SU-DHL-6 (cell line): ENCODE measurements at regions not wholly inside any gene's neighbourhood (a gene's known extent, or its start where the extent isn't known, plus 50 kb on each side); places are given as distances from the start of the nearest gene placed in this dataset.

Experiments used
- H2AFZ ChIP-seq: fragments of 200-600 bp; sonication (generic); 2 replicates; pipeline ENCODE4 v1.6.1; 2014; ENCODE audit warnings: low read depth, mild to moderate bottlenecking, moderate library complexity, mixed read lengths, antibody characterized with exemption, low read length; ENCODE audit not compliant: severe bottlenecking
- H3F3A ChIP-seq: fragments of 200-600 bp; shearing (Covaris generic); 2 replicates; pipeline ENCODE4 v1.6.0; 2016; ENCODE audit warnings: antibody characterized with exemption, mild to moderate bottlenecking; ENCODE audit not compliant: insufficient read depth
- H3K27ac ChIP-seq: fragments of 200-600 bp; sonication (generic); 2 replicates; pipeline ENCODE4 v1.5.1; 2016; ENCODE audit warnings: low read depth, mild to moderate bottlenecking, low read length, moderate library complexity, mixed read lengths
- H3K27me3 ChIP-seq: fragments of 200-600 bp; sonication (generic), shearing (Covaris generic); 2 replicates; pipeline ENCODE4 v1.6.0; 2014; ENCODE audit warnings: mild to moderate bottlenecking, low read length
- H3K36me3 ChIP-seq: fragments of 200-600 bp; sonication (generic); 2 replicates; pipeline ENCODE4 v1.6.1; 2014; ENCODE audit warnings: mild to moderate bottlenecking, low read length, mixed read lengths
- H3K4me2 ChIP-seq: fragments of 300-600, 200-600 bp; shearing (Covaris generic), sonication (generic); 2 replicates; pipeline ENCODE4 v1.6.0; 2014; ENCODE audit warnings: low read length, low read depth, mild to moderate bottlenecking; ENCODE audit not compliant: poor library complexity, severe bottlenecking
- H3K4me3 ChIP-seq: fragments of 200-600 bp; sonication (generic); 2 replicates; pipeline ENCODE4 v1.5.1; 2014; ENCODE audit warnings: antibody characterized with exemption, low read length, mild to moderate bottlenecking, mixed read lengths; ENCODE audit not compliant: insufficient read depth, poor library complexity, severe bottlenecking
- H3K79me2 ChIP-seq: fragments of 200-600 bp; sonication (generic); 2 replicates; pipeline ENCODE4 v1.6.1; 2014; ENCODE audit warnings: mild to moderate bottlenecking, low read length, moderate library complexity; ENCODE audit not compliant: insufficient read depth
- H3K9ac ChIP-seq: fragments of 200-600 bp; sonication (generic); 2 replicates; pipeline ENCODE4 v1.7.0; 2014; ENCODE audit warnings: mild to moderate bottlenecking, low read length
- H3K9me2 ChIP-seq: fragments of 200-600 bp; sonication (generic); replicated peaks from 2 replicates; pipeline ENCODE4 v1.6.1; 2014; ENCODE audit warnings: low read length; ENCODE audit not compliant: insufficient read depth
- H3K9me3 ChIP-seq: fragments of 200-600 bp; sonication (generic); 2 replicates; pipeline ENCODE4 v1.6.1; 2014; ENCODE audit warnings: low read length, mixed read lengths; ENCODE audit not compliant: insufficient read depth
- H4K20me1 ChIP-seq: fragments of 200-600 bp; sonication (generic); 2 replicates; pipeline ENCODE4 v1.6.1; 2014; ENCODE audit warnings: low read depth, mild to moderate bottlenecking, antibody characterized with exemption, low read length, moderate library complexity, mixed read lengths
- CTCF ChIP-seq: fragments of 200-600 bp; sonication (generic); IDR thresholded peaks from one replicate; pipeline ENCODE4 v1.5.1; 2017; ENCODE audit warnings: antibody characterized with exemption, mild to moderate bottlenecking, low read length, moderate library complexity; ENCODE audit not compliant: insufficient read depth, poor library complexity, severe bottlenecking
- EZH2phosphoT487 ChIP-seq: fragments of 200-600 bp; sonication (generic), shearing (Covaris generic); conservative IDR thresholded peaks from 2 replicates; pipeline ENCODE4 v1.6.1; 2018; ENCODE audit warnings: mild to moderate bottlenecking, antibody characterized with exemption, low read length, moderate library complexity, mixed read lengths

- no peak for TF ChIP-seq EZH2phosphoT487
- no peak for TF ChIP-seq CTCF
- Histone ChIP-seq H3K79me2 (no peaks in the 10 kb centered on the region), H3K27me3 (no peaks in the 10 kb centered on the region), H3K27ac (no peak overlapping the region), H2AFZ (no peak overlapping the region), H4K20me1 (no peaks in the 10 kb centered on the region), H3K4me3 (no peak overlapping the region), H3K9me3 (no peaks in the 10 kb centered on the region), H3K9me2 (no peaks in the 10 kb centered on the region), H3K36me3 (no peaks in the 10 kb centered on the region), H3K9ac (no peak overlapping the region), H3K4me2 (no peak overlapping the region), H3F3A (no peaks in the 10 kb centered on the region)
These were observed 241.4 kb downstream of the CSNK1G3 start for GRCh38 chr5:123753180-123753936.

- H3K9ac ChIP-seq, result no peak overlapping the region
- no peaks in the 10 kb centered on the region for H3F3A ChIP-seq
- no peaks in the 10 kb centered on the region for H3K9me2 ChIP-seq
- H3K79me2 ChIP-seq, result no peaks in the 10 kb centered on the region
- H3K4me2 ChIP-seq, result no peak overlapping the region
- H3K9me3 ChIP-seq, result no peaks in the 10 kb centered on the region
- no peaks in the 10 kb centered on the region for H3K36me3 ChIP-seq
- H3K27ac ChIP-seq, result no peak overlapping the region
- H2AFZ ChIP-seq, result no peak overlapping the region
- no peak overlapping the region for H3K4me3 ChIP-seq
- H3K27me3 ChIP-seq, result no peaks in the 10 kb centered on the region
- no peaks in the 10 kb centered on the region for H4K20me1 ChIP-seq
- TF ChIP-seq EZH2phosphoT487, result no peak
- TF ChIP-seq CTCF, result no peak
These were observed 240.7 kb downstream of the CSNK1G3 start for GRCh38 chr5:123752552-123753179.

- H3K36me3 ChIP-seq, result no peaks in the 10 kb centered on the region
- no peak overlapping the region for H3K9ac ChIP-seq
- H3K9me2 ChIP-seq, result no peaks in the 10 kb centered on the region
- no peak overlapping the region for H3K4me3 ChIP-seq
- H3K27me3 ChIP-seq, result no peaks in the 10 kb centered on the region
- no peak overlapping the region for H2AFZ ChIP-seq
- H3K27ac ChIP-seq, result no peak overlapping the region
- no peaks in the 10 kb centered on the region for H3K79me2 ChIP-seq
- H3K9me3 ChIP-seq, result no peaks in the 10 kb centered on the region
- H3F3A ChIP-seq, result no peaks in the 10 kb centered on the region
- no peaks in the 10 kb centered on the region for H4K20me1 ChIP-seq
- TF ChIP-seq EZH2phosphoT487, result no peak
- no peak for TF ChIP-seq CTCF
- H3K4me2 ChIP-seq, result no peak overlapping the region
These were observed 239.7 kb downstream of the CSNK1G3 start for GRCh38 chr5:123751670-123752069.
